HG02759 (cell line): ENCODE measurements at regions not wholly inside any gene's neighbourhood (a gene's known extent, or its start where the extent isn't known, plus 50 kb on each side); places are given as distances from the start of the nearest gene placed in this dataset.

Source experiments
- ATAC-seq: cut with Tn5 transposase; IDR thresholded peaks from one replicate; pipeline ENCODE4 v1.9.1; 2021; ENCODE audit warnings: mild to moderate bottlenecking, moderate library complexity; ENCODE audit not compliant: unreplicated experiment

GRCh38 chr9:96044401-96044800, 168.9 kb downstream of the ERCC6L2 start:
- no peak for ATAC-seq

- no peak for ATAC-seq
Observed at GRCh38 chr9:96040591-96041461, 165.3 kb downstream of the ERCC6L2 start.

DNA sequence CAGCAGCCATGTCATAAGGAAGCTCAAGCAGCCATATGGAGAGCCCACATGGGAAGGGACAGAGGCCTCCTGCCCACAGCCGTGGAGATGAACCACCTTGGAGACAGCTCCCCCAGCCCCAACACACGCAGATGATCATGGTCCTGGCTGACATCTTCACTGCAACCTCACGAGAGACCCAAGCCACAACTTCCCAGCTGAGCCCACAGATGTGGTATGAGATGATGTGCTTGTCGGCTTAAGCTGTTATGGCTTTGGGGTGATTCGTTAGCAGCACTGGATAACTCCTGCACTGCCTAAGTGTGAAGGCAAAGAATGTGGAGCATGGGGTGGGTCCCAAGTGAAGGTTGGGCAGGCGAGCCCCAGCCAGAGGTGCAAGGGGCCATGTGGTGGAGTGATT, 163.4 kb downstream of the ERCC6L2 start:
- no peak for ATAC-seq

DNA sequence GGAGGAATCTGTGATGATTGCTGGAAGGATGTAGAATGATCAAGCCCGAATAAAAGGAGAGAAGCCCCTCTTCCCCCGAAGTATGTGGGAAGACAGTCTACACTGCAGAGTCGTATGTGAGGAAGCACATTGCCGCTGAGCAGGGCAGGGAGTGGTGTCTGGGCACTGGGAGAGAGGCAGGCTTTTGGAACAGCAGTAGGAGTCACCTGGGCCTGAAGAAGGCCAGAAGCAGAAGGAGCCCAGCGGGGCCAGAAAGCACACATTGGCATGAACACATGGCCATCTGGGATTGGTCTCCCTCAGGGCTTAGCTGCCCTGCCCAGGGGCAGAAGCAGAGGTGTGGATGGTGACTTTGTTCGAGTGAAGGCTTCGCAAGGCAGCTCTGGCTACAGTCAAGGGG, 162.8 kb downstream of the ERCC6L2 start:
- no peak for ATAC-seq

DNA sequence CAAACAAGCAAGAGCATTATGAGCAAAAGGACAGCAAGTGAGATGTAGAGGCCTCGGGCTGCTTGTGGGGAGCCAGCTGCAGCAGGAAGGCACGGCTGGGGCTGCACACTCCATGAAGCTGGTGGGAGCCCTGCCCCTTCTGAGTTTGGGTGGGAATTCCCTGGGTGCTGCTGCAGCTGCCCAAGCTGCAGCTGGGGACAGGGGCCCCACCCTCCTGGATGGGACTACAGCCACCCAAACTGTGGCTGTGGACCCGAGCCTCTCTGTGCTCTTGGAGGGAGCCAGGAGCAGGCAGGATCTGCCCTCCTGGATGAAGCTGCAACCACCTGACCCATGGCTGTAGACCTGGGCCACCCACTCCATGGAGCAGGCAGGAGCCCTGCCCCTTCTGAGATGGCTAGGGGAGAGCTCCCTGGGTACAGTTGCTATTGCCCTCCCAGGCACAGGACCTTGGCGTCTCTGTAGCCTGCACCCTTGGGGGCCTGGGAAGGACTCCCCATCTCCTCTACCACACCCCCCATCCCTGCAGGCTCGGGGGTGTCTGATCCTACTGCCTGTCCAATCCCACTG, 159.1 kb downstream of the ERCC6L2 start:
- ATAC-seq = no peak

DNA sequence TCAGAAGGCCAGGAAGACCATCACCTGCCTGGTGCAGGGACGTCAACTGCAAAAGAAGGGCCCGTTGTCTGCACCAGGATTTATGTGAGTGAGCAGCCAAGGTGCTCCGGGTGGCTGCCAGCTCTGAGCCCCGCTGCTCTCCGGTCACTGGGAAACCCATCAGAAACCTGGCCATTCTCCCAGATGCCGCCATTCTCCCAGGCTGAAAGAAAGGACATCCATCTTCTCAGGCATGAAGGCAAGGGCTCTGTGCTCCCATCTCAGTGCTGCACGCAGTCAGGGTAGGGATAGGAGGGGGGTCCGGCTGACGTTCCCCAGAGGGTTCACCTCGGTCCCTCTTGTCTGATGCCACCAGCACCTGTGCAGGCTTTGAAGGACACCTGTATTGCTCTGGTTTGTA, 158.4 kb downstream of the ERCC6L2 start:
- no peak for ATAC-seq

DNA sequence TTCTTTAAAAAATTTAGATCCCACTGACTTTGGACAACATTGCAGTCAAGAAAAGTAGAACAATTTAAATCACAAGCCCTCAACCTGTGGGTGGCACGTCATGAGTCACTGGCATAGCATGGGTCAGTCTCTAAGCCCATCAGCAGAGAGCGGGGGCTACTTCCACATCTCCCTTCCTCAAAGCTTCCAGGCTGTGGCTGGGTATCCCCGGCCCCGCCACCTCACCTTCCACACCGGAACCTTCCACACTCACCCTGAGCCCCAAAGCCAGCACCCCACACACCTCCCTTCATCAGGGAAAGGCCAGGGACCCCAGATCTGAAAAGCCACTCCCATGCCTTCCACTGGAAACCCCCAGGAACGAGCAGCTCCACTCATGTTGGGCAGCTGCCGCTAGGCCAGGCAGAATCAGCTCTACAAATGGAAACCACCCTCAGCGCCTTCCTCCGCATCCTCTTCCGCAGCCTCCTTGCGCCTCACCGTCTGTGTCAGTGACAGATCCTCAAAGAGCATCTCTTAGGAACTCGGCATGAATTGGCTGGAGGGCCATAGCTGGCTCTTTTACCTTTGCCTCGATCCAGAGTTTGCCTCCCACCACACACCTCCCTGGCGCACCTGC, 156.5 kb downstream of the ERCC6L2 start:
- no peak for ATAC-seq

- ATAC-seq = no peak
Observed at GRCh38 chr9:96031366-96031824, 155.9 kb downstream of the ERCC6L2 start.

DNA sequence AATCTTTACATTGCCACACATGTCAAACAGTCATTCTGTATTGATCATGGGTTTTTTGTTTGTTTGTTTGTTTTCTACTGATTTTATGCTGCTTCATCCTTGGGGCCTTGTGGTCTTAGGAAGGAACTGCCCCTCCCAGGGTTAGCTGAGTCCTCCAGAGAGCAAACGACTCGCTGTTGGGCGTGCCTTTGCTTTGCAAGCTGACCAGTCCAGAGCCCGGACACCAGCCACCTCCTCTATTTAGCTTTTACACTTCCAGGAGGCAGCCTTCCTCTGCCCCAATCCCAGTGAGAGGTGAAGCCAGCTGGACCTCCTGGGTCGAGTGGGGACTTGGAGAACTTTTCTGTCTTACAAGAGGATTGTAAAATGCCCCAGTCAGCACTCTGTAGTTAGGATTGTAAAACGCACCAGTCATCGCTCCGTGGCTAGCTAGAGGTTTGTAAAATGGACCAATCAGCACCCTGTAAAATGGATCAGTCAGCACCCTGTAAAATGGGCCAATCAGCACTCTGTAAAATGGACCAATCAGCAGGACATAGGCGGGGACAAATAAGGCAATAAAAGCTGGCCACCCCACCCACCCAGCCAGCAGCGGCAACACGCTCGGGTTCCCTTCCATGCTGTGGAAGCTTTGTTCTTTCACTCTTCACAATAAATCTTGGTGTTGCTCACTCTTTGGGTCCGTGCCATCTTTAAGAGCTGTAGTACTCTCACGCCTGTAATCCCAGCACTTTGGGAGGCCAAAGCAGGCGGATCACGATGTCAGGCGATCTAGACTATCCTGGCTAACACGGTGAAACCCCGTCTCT, 154.4 kb downstream of the ERCC6L2 start:
- ATAC-seq = no peak

DNA sequence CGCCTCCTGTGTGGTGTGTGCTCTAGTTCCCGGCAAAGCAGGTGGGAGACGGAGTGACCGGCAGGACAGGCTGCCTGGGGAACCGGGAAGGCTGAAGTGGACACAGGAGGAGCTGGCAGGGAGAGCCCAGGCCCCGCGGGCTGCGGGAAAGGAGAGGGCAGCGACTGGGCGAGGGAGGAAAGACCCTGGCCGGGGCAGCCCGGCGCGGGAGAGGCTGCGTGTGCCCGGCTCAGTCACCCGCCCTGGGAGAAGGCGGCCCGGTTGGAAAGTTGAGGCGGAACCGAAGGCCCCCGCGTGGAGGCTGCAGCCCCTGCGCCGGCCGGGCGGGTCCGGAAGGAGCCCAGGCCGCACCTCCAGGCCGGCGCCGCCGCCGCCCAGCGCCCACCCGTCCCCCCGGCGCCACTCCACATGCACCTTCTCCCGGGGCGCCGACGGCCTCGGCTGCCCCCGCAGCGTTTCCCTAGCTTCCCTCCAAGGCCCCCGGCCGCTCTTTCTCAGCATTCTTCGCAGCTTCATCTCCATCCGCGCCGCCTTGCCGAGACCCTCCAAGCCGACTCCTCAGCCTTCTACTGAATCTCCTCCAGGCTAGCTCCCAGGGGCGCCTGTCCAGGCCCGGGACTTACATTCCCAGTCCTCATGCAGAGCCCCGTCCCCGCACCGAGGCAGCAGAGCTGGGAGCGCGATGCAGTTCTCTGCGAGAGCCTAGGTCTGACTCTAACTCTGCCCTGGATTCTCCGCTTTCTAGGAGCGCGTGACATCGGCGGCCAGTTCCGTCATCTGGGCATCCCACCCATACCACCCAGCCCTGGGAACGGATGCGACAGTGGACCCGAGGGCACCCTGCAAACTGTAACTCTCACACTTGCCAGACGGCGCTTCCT, 152.0 kb downstream of the ERCC6L2 start:
- no peak for ATAC-seq

GRCh38 chr9:96026655-96027213, 151.2 kb downstream of the ERCC6L2 start:
- no peak for ATAC-seq

- ATAC-seq = no peak
Observed at GRCh38 chr9:96025995-96026602, 150.6 kb downstream of the ERCC6L2 start.

- ATAC-seq = no peak
Observed at GRCh38 chr9:96023486-96023885, 148.0 kb downstream of the ERCC6L2 start.

DNA sequence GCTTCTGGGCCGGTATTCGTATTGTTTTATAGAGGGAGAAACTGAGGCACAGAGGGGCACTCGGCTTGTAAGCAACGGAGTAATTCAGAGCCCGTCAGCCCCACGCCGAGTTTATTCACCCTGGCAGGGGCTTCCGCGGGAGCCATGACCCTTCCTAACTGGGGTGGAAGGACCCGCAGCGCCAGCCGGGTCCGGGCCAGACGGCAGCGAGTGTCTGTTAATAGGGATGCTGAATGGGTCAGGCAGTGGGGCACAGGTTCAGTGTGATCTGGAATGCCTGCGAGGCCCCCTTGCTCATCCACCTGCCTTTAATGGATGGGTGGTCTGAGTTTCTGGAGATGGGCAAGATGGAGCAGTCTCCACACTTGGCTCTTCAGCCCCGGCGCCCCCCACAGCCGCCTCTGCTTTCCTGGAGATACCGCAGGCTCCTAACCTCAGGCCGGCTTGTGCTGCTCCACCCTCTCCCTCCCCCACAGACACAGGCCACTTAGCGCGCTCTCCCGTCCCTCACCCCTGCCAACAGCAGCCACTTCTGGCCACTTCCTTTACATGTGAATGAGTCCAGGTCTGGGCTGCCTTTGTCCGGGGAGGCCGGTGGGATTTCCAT, 147.1 kb downstream of the ERCC6L2 start:
- no peak for ATAC-seq

GRCh38 chr9:96021551-96022444, 146.3 kb downstream of the ERCC6L2 start:
- ATAC-seq = no peak

GRCh38 chr9:96020792-96021550, 145.5 kb downstream of the ERCC6L2 start:
- no peak for ATAC-seq

GRCh38 chr9:96020300-96020791, 144.9 kb downstream of the ERCC6L2 start:
- ATAC-seq = no peak
